HCT116 (cell line): ENCODE measurements at regions not wholly inside any gene's neighbourhood (a gene's known extent, or its start where the extent isn't known, plus 50 kb on each side); places are given as distances from the start of the nearest gene placed in this dataset.

Experiments
- ATAC-seq: fragments of 200-7000 bp; cut with Tn5 transposase; 2 replicates; pipeline ENCODE4 v1.9.1; 2020; ENCODE audit warnings: mild to moderate bottlenecking, moderate library complexity
- BruUV-seq: library from RNA; stranded (reverse); fragments of 400-500 nt; replicated peaks from 2 replicates; lab custom pipeline; 2021; lab: Mats Ljungman, UMichigan
- CTCF ChIA-PET: fragments of 300-600 bp; sonication (Branson Sonifier 250); formaldehyde crosslinking; loops from one replicate; lab custom pipeline; 2021; ENCODE audit warnings: antibody characterized with exemption; lab: Charles Lee
- POLR2A ChIA-PET: fragments of 300-600, 350-600 bp; sonication (Branson Sonifier 250); formaldehyde crosslinking; loops from one replicate; lab custom pipeline; 2021; ENCODE audit warnings: antibody characterized with exemption; lab: Charles Lee
- RAD21 ChIA-PET, 2 experiments: fragments of 300-600 bp; sonication (Branson Sonifier 250); formaldehyde crosslinking; loops; one replicate each; lab custom pipeline; 2023; ENCODE audit warnings: low total read pairs in 2 of 2; ENCODE audit not compliant: uncharacterized antibody in 2 of 2, unreplicated experiment in 2 of 2, low non-redundant PET in 1 of 2; lab: Charles Lee
- DNase-seq: peaks from one replicate; pipeline ENCODE4 v3.0.0-alpha.2; 2010; ENCODE audit warnings: low read depth, low spot score
- H2AFZ ChIP-seq: fragments of 200-600 bp; shearing (Covaris generic), sonication (generic); 2 replicates; pipeline ENCODE4 v1.6.1; 2017; ENCODE audit warnings: low read depth, mixed run types, mixed read lengths, antibody characterized with exemption, low read length; ENCODE audit not compliant: poor library complexity, severe bottlenecking
- H3K27ac ChIP-seq: 2 replicates; pipeline ENCODE4 v1.5.1; 2012; ENCODE audit warnings: low read depth, low read length
- H3K27me3 ChIP-seq: fragments of 200-600 bp; sonication (generic); 2 replicates; pipeline ENCODE4 v1.6.1; 2016; ENCODE audit warnings: mixed run types, low read length, mixed read lengths; ENCODE audit not compliant: insufficient read depth
- H3K36me3 ChIP-seq, 2 experiments: fragments of 200-500 bp in 1 of 2; fragments of 200-600 bp in 1 of 2; sonication (Bioruptor generic) in 1 of 2; sonication (generic) in 1 of 2; 2 replicates each; pipeline versions ENCODE4 v1.5.1 to v1.6.1; 2014 to 2016; ENCODE audit warnings: low read length in 2 of 2, inconsistent platforms in 1 of 2, mixed read lengths in 1 of 2, mixed run types in 1 of 2; ENCODE audit not compliant: insufficient read depth in 2 of 2, control insufficient read depth in 1 of 2
- H3K4me1 ChIP-seq, 2 experiments: fragments of 200-600 bp in 1 of 2; sonication (generic) in 1 of 2; 2 replicates each; pipeline versions ENCODE4 v1.5.1 to v1.6.1; 2012 to 2017; ENCODE audit warnings: low read length in 2 of 2, inconsistent platforms in 1 of 2, mild to moderate bottlenecking in 1 of 2, mixed read lengths in 1 of 2, mixed run types in 1 of 2, moderate library complexity in 1 of 2; ENCODE audit not compliant: insufficient read depth in 2 of 2, control insufficient read depth in 1 of 2
- H3K4me2 ChIP-seq: fragments of 200-600 bp; sonication (generic); 2 replicates; pipeline ENCODE4 v1.6.1; 2017; ENCODE audit warnings: mixed run types, low read length, mixed read lengths
- H3K4me3 ChIP-seq, 2 experiments: fragments of 200-600 bp in 1 of 2; sonication (generic) in 1 of 2; replicated peaks in 1 of 2; 2 replicates each; pipeline ENCODE4 v1.5.1; 2011 to 2016; ENCODE audit warnings: low read length in 2 of 2, control low read depth in 1 of 2, low read depth in 1 of 2, mild to moderate bottlenecking in 1 of 2, mixed read lengths in 1 of 2, mixed run types in 1 of 2
- H3K79me2 ChIP-seq: fragments of 200-600 bp; sonication (generic); 2 replicates; pipeline ENCODE4 v1.6.1; 2017; ENCODE audit warnings: mild to moderate bottlenecking, mixed run types, low read length, moderate library complexity, mixed read lengths; ENCODE audit not compliant: insufficient read depth
- H3K9ac ChIP-seq: fragments of 200-600 bp; sonication (generic); 2 replicates; pipeline ENCODE4 v1.6.1; 2016; ENCODE audit warnings: low read length, mixed read lengths
- H3K9me2 ChIP-seq: fragments of 200-600 bp; sonication (generic), shearing (Covaris generic); 2 replicates; pipeline ENCODE4 v1.6.1; 2017; ENCODE audit warnings: mixed run types, mild to moderate bottlenecking, moderate library complexity; ENCODE audit not compliant: insufficient read depth
- H3K9me3 ChIP-seq, 2 experiments: fragments of 200-500 bp in 1 of 2; fragments of 200-600 bp in 1 of 2; sonication (Bioruptor generic) in 1 of 2; sonication (generic) in 1 of 2; 2 replicates each; pipeline ENCODE4 v1.6.1; 2014 to 2017; ENCODE audit warnings: low read length in 2 of 2, mixed read lengths in 2 of 2, inconsistent platforms in 1 of 2, low read depth in 1 of 2, mild to moderate bottlenecking in 1 of 2, mixed run types in 1 of 2, moderate library complexity in 1 of 2; ENCODE audit not compliant: control insufficient read depth in 1 of 2, insufficient read depth in 1 of 2
- H4K20me1 ChIP-seq: fragments of 200-600 bp; sonication (generic), shearing (Covaris generic); 2 replicates; pipeline ENCODE4 v1.6.1; 2017; ENCODE audit warnings: mixed run types, mild to moderate bottlenecking, moderate library complexity; ENCODE audit not compliant: insufficient read depth
- ELF1 ChIP-seq: IDR thresholded peaks from 2 replicates; pipeline ENCODE4 v1.6.1; 2012; ENCODE audit warnings: low read depth, borderline replicate concordance
- JUND ChIP-seq: IDR thresholded peaks from 2 replicates; pipeline ENCODE4 v1.6.1; 2012
- RAD21 ChIP-seq: IDR thresholded peaks from 2 replicates; pipeline ENCODE4 v1.6.1; 2012; ENCODE audit warnings: low read depth, mild to moderate bottlenecking
- SRF ChIP-seq: IDR thresholded peaks from 2 replicates; pipeline ENCODE4 v1.6.1; 2012; ENCODE audit warnings: low read depth
- TCF7L2 ChIP-seq: IDR thresholded peaks from 2 replicates; pipeline ENCODE4 v1.7.0; 2011; ENCODE audit warnings: borderline replicate concordance, inconsistent platforms; ENCODE audit not compliant: insufficient read depth, insufficient read length; ENCODE audit errors: extremely low read depth
- intact Hi-C: fragments of 100-400 bp; cut with micrococcal nuclease; formaldehyde crosslinking; loops from 2 replicates; pipeline ENCODE4 v1.10.0; 2022
- TF ChIP-seq, protein P1 (sequence below), 3 experiments: fragments of 200-600 bp in 1 of 3; sonication (generic) in 1 of 3; IDR thresholded peaks in 2 of 3; conservative IDR thresholded peaks in 1 of 3; 2 replicates each; pipeline ENCODE4 v1.5.1; 2012 to 2017; ENCODE audit warnings: low read depth in 2 of 3, low read length in 2 of 3, antibody characterized with exemption in 1 of 3, borderline replicate concordance in 1 of 3, control low read depth in 1 of 3, mild to moderate bottlenecking in 1 of 3, mixed read lengths in 1 of 3, mixed run types in 1 of 3, moderate library complexity in 1 of 3; ENCODE audit not compliant: insufficient read depth in 1 of 3
- TF ChIP-seq, protein P2 (sequence below): IDR thresholded peaks from 2 replicates; pipeline ENCODE4 v1.6.1; 2011; ENCODE audit warnings: mild to moderate bottlenecking, low read length, moderate library complexity; ENCODE audit not compliant: insufficient replicate concordance; ENCODE audit errors: extremely low read depth

DNA sequence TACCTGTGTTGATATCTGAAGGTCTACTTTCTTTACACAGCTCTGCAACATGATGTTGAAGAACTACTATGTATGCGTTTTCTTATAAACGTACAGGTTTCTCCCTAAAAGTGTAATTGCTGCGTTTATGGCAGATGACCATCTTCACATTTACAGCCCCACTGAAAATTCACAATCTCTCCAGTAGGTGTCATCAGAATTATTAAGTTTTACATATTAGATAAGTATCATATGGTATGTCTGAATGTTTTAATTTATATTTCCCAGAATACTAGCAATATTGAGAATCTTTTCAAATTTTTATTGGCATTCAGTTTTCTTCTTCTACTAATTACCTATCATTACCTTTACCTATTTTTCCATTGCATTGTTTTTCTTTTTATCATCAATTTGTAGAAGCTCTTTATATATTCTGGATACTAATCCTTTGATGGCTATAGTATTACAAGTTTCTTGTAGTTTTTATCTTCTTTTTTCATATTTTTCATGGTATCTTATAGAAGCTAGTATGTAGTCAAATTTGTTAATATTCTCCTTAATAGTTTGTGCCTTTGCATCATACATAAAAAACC, 123.5 kb downstream of the CAPZA3 start:
- H3K4me1 ChIP-seq = peaks cover 0 to 6% of the 10 kb centered on the region in 2 experiments; a peak in 1 of 4 replicates
- H3K9me3 ChIP-seq = no peaks in the 10 kb centered on the region
- ChIA-PET CTCF (interaction anchor here (0.7 to 2.4 kb wide), 3 partner anchors 13 to 325 kb away, joined by 3 to 10 read pairs (median 3); no protein-coding TSS in a partner anchor), POLR2A (no interaction called here), RAD21 (no interaction called here)
- H2AFZ ChIP-seq = peak overlapping the region; percentile 79
- no peak overlapping the region for H3K4me2 ChIP-seq
- H3K4me3 ChIP-seq = no peak overlapping the region
- ATAC-seq (peak; percentile 72), DNase-seq (peak; percentile 47)
- intact Hi-C loops = loop anchor here (1.0 kb wide), 1 partner anchor 325 kb away; no protein-coding TSS in a partner anchor
- no peak for TF ChIP-seq JUND
- TF ChIP-seq RAD21 = peak; percentile 69
- TF ChIP-seq ELF1 = no peak
- no peak for TF ChIP-seq SRF
- TF ChIP-seq, protein P1, sequence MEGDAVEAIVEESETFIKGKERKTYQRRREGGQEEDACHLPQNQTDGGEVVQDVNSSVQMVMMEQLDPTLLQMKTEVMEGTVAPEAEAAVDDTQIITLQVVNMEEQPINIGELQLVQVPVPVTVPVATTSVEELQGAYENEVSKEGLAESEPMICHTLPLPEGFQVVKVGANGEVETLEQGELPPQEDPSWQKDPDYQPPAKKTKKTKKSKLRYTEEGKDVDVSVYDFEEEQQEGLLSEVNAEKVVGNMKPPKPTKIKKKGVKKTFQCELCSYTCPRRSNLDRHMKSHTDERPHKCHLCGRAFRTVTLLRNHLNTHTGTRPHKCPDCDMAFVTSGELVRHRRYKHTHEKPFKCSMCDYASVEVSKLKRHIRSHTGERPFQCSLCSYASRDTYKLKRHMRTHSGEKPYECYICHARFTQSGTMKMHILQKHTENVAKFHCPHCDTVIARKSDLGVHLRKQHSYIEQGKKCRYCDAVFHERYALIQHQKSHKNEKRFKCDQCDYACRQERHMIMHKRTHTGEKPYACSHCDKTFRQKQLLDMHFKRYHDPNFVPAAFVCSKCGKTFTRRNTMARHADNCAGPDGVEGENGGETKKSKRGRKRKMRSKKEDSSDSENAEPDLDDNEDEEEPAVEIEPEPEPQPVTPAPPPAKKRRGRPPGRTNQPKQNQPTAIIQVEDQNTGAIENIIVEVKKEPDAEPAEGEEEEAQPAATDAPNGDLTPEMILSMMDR (IDR thresholded peaks at IDR 0.05 in 2 of 3, conservative IDR thresholded peaks at IDR 0.05 in 1 of 3; ENCODE audit: borderline replicate concordance in 1 of 3, insufficient read depth in 1 of 3, low read depth in 2 of 3, low read length in 2 of 3) = peak; percentile 57 to 74 (median 67); a peak in 5 of 6 replicates
- TF ChIP-seq TCF7L2 = no peak
- TF ChIP-seq, protein P2, sequence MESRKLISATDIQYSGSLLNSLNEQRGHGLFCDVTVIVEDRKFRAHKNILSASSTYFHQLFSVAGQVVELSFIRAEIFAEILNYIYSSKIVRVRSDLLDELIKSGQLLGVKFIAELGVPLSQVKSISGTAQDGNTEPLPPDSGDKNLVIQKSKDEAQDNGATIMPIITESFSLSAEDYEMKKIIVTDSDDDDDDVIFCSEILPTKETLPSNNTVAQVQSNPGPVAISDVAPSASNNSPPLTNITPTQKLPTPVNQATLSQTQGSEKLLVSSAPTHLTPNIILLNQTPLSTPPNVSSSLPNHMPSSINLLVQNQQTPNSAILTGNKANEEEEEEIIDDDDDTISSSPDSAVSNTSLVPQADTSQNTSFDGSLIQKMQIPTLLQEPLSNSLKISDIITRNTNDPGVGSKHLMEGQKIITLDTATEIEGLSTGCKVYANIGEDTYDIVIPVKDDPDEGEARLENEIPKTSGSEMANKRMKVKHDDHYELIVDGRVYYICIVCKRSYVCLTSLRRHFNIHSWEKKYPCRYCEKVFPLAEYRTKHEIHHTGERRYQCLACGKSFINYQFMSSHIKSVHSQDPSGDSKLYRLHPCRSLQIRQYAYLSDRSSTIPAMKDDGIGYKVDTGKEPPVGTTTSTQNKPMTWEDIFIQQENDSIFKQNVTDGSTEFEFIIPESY = no peak
- H3K36me3 ChIP-seq = no peaks in the 10 kb centered on the region
- no peaks in the 10 kb centered on the region for H3K27me3 ChIP-seq
- no TSS peak for BruUV-seq
- H3K9me2 ChIP-seq = no peaks in the 10 kb centered on the region
- no peaks in the 10 kb centered on the region for H4K20me1 ChIP-seq
- no peak overlapping the region for H3K9ac ChIP-seq
- H3K79me2 ChIP-seq = no peaks in the 10 kb centered on the region
- no peak overlapping the region for H3K27ac ChIP-seq
